ENCODE measurements at regions not wholly inside any gene's neighbourhood (a gene's known extent, or its start where the extent isn't known, plus 50 kb on each side); places are given as distances from the start of the nearest gene placed in this dataset.

GRCh38 chr16:9186061-9186460 lies 94.6 kb downstream of the HAPSTR1 start:
- TF ChIP-seq GATA2 (IDR thresholded peaks at IDR 0.05; ENCODE audit: low read depth, low read length) (no peak), GATA3 (IDR thresholded peaks at IDR 0.05; ENCODE audit: low read depth, low read length) (no peak)

All from SH-SY5Y (cell line).